GM12872 (cell line): ENCODE measurements at regions not wholly inside any gene's neighbourhood (a gene's known extent, or its start where the extent isn't known, plus 50 kb on each side); places are given as distances from the start of the nearest gene placed in this dataset.

Source experiments
- TF ChIP-seq, protein P1 (sequence below): IDR thresholded peaks from 3 replicates; pipeline ENCODE4 v1.5.1; 2011; ENCODE audit warnings: low read depth, mild to moderate bottlenecking, low read length, moderate library complexity; ENCODE audit not compliant: insufficient read depth

DNA sequence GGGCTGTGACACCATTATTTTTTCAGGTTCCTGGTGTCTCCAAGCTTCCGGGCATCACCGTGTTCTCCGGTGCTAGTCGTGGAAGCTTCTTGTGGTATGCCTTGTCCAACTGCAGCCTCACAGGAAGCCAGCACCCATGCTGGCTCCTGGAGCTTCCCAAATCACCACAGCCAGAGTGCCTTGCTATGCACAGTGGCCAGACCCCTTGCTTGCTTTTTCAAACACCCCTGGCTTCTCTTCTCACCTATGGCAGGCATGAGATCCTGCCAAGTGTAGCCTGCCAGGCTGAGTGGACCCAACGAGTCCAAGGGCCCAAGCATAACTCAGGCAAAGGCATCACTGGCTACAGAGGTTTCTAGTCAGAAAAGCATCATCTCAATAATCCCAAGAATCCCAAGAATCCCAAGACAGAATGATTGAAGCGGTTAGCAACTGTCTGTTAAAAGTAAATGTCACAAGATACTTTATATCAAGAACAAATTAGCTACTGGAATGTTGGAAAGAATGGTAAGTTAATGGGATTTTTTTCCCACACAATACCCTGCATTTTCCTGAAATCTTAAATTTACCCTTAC lies 1522.9 kb downstream of the PCDH18 start:
- TF ChIP-seq, protein P1, sequence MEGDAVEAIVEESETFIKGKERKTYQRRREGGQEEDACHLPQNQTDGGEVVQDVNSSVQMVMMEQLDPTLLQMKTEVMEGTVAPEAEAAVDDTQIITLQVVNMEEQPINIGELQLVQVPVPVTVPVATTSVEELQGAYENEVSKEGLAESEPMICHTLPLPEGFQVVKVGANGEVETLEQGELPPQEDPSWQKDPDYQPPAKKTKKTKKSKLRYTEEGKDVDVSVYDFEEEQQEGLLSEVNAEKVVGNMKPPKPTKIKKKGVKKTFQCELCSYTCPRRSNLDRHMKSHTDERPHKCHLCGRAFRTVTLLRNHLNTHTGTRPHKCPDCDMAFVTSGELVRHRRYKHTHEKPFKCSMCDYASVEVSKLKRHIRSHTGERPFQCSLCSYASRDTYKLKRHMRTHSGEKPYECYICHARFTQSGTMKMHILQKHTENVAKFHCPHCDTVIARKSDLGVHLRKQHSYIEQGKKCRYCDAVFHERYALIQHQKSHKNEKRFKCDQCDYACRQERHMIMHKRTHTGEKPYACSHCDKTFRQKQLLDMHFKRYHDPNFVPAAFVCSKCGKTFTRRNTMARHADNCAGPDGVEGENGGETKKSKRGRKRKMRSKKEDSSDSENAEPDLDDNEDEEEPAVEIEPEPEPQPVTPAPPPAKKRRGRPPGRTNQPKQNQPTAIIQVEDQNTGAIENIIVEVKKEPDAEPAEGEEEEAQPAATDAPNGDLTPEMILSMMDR = no peak

GRCh38 chr4:136007991-136008390 lies 1524.3 kb downstream of the PCDH18 start:
- TF ChIP-seq, protein P1 = no peak

DNA sequence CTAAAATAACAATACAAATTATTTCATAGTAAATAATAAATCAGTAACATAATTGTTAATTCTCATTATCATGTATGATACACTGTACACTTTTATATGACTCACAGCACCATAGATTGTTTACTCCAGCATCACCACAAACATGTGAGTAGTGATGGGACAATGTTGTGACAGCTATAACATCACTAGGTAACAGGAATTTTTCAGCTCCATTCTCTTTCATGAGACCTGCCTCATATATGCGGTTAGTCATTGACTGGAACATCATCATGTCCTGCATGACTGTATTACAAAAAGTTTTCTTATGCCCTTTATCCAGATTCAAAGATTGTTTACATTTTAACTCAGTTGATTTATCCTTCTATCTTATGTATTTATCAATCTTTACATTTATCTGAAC lies 1530.0 kb downstream of the PCDH18 start:
- TF ChIP-seq, protein P1 = no peak

GRCh38 chr4:136001791-136002190 lies 1530.5 kb downstream of the PCDH18 start:
- TF ChIP-seq, protein P1 = no peak

DNA sequence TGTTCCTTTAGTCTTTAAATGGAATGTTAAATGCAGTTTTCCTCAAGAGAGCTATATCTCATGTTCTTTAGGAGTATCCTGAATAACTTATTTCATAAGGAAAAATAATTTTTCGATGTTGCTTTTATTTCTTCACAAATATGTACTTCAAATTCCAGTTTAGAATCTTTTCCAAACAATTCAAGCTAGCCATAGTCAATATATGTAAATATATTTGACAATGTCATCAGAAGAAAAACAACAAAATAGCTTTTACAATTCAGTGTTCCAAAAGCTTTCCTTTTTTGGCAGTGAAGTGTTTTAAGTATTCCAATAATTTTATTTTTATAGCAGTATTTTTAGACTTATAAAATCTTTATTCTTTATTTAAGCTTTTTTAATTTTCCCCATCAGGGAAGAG lies 1532.0 kb downstream of the PCDH18 start:
- TF ChIP-seq, protein P1 = no peak

GRCh38 chr4:135994360-135994759 lies 1537.9 kb downstream of the PCDH18 start:
- TF ChIP-seq, protein P1 = no peak

- TF ChIP-seq, protein P1 = no peak
Observed at GRCh38 chr4:135976860-135977259, 1555.4 kb downstream of the PCDH18 start.
